ENCODE measurements at regions not wholly inside any gene's neighbourhood (a gene's known extent, or its start where the extent isn't known, plus 50 kb on each side); places are given as distances from the start of the nearest gene placed in this dataset.

DNA sequence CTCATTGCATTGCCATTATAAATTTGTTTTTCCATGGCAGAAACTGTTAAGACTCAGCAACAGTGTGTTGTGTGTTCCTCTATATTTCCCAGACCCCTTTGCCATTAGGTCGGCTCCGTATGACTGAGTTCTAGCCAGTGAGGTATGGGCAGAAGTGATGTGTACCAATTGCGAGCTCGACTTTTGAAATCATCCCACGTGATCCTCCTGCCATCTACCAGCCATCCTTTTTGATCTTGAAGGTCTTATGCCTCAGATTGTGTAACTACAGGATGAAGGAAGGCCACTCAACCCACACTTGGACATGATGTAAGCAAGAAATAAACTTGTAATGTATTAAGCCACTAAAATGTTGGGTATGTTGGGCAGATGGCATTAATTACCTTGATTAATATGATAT, 562.3 kb downstream of the PDCD6IP start:
- TF ChIP-seq POLR2A (IDR thresholded peaks at IDR 0.05; ENCODE audit: low read depth, low read length): no peak
- no peak for TF ChIP-seq POLR2AphosphoS5 (IDR thresholded peaks at IDR 0.05; ENCODE audit: low read depth, low read length)
- no peak for TF ChIP-seq TAF1 (IDR thresholded peaks at IDR 0.05; ENCODE audit: borderline replicate concordance, low read depth, low read length)

All from GM12892 (cell line).